ENCODE measurements at regions not wholly inside any gene's neighbourhood (a gene's known extent, or its start where the extent isn't known, plus 50 kb on each side); places are given as distances from the start of the nearest gene placed in this dataset.

GRCh38 chr3:127458696-127459604 lies 131.6 kb downstream of the TPRA1 start:
- peak in 1 of 14 donors; percentile 7 for DNase-seq

- no peak for DNase-seq
Observed at GRCh38 chr3:127457546-127458145, 132.9 kb downstream of the TPRA1 start.

GRCh38 chr3:127457094-127457475 lies 133.4 kb downstream of the TPRA1 start:
- no peak for DNase-seq

DNA sequence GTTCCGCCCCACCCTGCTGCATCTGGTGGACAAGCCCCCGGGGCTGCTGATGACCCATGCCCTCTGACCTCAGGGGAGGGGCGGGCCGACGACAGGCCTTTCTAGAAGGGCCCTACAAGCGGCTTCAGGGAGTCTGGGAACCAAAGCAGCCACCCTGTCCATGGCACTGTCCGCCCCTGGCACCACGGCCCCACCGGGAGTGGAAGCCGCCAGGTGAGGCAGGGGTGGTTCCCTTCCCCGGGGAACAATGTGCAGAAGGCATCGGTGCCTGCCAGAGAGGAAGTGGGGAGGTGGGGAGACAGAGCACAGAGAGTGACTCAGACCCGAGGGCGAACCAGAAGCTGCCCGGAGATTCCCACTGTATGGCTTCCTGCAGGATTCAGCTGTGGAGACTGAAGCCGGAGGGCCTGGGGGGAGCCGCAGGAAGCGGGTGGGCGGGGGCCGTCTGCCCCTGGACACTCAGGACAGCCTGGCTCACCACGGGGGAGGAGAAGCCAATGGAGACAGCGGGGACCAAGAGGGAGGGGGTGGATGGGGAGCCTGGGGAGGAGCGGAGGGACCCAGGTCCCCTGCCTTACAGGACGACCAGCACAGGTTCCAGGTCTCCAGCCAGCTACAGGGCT lies 134.0 kb downstream of the TPRA1 start:
- DNase-seq, result no peak

DNA sequence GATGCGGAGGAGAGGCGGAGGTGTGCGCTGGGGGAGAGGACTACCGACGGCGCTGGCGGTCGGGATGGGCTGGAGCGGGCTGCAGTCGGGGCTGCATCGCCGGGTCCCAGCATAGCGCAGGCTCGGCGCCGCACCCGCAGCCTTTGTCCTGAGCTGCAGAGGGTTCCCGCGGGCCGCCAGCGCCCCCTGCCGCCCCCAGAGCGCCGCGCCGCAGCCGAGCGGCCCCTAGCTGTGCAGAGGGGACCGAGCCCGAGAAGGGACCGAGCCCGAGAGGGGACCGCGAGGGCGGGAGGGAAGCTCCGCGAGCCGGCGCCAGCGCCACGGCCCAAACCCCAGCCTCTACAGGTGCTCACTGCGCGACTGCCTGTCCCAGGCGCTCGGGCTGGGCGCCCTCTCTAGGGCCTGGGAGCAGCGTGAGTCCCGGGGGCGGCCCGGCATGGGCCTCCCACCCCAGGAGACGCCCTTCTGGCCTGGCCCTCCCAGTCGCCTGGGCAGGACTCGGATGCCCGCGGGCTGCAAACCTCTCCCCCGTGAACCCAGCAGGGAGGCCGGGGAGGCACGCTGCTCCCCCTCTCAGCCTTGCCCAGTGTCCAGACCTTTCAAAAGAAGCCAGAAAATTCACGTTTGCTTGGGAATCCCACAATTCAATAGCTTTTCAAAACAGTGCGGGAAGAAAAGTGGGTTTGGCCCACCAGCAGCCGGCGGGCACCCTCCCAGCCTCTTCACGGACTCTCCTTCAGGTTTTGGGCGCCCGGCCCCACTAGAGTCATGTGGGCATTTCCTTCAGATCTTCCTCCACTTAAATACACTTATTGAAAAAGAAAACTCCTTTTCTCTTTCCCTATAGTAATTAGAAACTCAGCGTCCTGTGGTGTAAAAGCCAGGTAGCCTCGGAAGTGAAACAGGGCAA lies 134.7 kb downstream of the TPRA1 start:
- peak in 13 of 14 donors; percentile 22 to 84 (median 36) for DNase-seq

DNA sequence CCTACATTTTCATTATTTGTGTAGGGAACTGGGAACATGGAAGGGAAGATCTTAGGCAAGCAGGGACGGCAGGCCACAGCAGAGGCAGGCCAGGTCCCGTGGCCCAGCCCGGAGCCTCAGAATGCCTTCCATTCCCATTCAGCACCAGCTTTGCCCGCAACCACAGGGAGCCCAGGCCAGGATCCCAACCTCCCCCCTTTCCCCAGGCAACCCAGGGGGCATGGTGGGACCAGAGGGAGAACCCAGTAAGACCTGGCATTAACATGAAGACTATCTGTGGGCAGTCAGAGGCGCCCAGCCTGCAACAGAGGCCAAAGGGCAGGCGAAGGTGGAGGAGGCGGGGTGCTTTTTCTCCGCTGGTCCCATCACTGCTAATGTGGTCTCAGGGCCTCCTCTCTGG lies 135.6 kb downstream of the TPRA1 start:
- DNase-seq, result no peak

DNA sequence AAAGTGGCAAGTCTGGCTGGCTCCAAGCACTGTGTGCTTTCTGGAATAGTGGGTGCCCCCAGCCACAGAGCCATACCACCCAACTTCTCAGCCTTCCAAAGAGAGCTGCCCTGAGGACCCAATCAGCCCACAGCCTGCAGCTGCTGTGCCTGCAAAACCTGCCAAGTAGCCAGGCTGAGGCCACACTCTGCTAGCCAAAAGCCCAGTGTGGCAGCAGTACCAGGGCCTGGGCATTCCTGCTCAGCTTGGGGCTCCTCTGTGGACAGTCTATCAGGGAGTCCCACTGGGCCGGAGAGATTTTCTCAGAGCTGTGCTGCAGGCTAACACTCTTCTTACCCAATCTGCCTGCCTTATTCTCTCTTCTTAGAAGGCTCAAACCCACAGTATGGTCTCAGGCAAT lies 136.5 kb downstream of the TPRA1 start:
- no peak for DNase-seq

DNA sequence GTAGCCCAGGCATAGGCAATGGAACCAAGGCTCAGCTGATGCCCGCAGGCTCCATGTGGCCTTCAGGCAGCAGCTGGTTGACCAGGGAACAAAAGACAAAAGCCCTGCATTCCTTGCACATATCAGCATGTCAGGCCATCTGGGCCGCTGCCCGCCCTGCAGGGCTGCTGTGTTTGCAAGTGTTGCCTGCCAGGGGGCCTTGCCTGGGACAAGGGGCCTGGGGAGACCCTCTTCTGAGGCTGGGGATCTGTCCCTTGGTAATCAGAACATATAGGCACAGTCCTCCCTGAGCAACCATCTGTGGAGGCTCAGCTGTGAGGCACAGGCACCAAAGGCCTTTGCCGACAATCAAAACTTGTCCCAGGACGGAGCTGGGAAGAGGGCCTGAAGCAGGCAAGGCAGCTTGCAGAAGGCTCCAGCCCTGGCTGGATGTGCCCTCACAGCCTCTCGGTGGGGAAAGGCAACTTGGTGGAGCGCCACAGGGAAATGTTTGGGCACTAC lies 138.2 kb downstream of the TPRA1 start:
- DNase-seq, result peak in 1 of 14 donors; percentile 4

- DNase-seq, result no peak
Observed at GRCh38 chr3:127451321-127451720, 139.2 kb downstream of the TPRA1 start.

DNA sequence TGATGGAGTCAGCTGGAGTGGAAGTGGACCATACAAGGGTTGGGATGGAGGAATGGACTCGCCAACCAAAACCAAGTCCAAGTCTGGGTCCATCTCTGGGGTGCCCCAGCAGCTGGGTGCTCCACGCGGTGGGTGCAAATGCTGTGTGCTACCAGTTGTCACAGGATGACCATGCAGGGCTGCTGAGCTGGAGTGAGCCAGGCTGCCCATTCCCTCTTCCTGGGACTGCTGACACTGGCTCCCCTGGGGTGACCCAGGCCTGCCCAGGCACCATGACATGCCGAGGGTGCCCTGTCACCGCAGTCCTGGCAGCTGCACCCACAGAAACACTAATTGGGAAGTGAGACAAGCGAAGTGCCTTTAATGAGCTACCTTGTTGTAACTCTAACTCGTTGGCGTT lies 140.2 kb downstream of the TPRA1 start:
- no peak for DNase-seq

DNA sequence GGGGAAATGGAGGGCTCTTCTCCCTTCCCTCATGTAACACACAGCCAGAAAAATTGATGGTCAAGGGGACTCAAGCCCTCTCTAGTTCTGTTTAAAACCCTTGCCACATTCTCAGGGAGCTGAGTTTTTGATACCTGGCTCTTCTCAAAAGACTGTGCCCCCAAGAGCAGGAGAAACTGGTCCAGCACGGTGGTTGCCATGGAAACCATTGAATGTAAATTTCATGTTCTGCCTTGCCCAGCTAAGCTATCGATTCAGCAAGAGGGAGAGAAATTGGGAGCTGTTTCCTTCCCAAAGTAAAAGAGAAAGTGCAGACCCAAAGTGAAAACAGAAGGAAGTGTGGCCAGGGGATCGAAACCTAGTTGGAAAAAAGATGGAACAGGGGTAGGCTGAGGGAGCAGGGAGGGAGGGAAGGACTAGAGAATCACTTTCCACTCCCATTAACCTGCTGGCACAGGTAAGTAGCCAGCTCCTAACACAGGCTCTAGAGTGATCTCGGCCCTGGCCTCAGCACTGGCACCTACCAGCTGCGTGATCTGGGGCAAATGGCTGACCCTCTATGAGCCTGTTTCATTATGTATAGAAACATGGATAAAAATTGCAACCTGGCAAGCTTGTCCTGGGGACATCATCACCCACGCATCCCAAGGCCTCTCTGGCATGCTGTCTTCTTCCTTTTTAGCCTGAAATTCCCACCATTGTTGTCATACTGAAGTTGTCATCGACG lies 140.9 kb downstream of the TPRA1 start:
- no peak for DNase-seq

- DNase-seq, result no peak
Observed at GRCh38 chr3:127448671-127449070, 141.9 kb downstream of the TPRA1 start.

DNA sequence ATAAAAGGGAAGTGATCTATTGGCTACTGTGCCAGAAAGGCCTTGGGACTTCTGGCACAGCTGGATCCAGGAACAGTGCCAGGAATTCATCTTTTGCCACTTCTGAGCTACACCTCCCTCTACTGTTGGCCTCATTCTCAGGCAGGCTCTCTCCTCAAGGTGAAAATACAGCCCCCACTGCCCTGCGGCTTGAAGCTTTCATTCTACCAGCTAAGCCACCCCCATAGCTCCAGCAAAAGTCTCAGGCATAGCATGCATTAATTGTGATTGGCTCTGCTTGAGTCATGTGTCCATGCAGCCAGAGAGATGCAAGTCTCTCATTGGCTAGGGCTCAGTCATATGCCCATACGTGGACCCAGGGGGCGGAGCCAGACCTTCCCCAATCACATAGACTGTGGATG lies 142.4 kb downstream of the TPRA1 start:
- no peak for DNase-seq

GRCh38 chr3:127446756-127447155 lies 143.8 kb downstream of the TPRA1 start:
- no peak for DNase-seq

- DNase-seq, result no peak
Observed at GRCh38 chr3:127445581-127446343, 144.8 kb downstream of the TPRA1 start.

DNA sequence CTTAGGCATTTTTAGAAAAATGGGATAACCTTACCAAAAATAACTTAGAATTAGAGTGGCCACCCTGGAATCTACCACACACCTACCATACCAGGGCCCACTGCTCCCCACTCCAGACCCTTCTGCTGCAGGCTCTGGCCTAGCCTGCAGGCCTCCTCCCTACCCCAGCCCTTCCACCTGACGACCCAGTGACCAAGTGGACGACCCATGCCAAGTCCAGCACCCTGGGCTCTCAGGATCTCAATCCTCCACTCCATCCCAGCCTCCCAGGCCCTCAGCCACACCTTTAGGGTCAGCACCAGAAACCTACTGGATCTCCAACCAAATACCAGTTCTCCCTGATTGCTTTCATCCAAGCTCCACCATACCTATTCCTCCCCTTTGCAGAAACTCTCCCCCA lies 145.8 kb downstream of the TPRA1 start:
- DNase-seq, result no peak

DNA sequence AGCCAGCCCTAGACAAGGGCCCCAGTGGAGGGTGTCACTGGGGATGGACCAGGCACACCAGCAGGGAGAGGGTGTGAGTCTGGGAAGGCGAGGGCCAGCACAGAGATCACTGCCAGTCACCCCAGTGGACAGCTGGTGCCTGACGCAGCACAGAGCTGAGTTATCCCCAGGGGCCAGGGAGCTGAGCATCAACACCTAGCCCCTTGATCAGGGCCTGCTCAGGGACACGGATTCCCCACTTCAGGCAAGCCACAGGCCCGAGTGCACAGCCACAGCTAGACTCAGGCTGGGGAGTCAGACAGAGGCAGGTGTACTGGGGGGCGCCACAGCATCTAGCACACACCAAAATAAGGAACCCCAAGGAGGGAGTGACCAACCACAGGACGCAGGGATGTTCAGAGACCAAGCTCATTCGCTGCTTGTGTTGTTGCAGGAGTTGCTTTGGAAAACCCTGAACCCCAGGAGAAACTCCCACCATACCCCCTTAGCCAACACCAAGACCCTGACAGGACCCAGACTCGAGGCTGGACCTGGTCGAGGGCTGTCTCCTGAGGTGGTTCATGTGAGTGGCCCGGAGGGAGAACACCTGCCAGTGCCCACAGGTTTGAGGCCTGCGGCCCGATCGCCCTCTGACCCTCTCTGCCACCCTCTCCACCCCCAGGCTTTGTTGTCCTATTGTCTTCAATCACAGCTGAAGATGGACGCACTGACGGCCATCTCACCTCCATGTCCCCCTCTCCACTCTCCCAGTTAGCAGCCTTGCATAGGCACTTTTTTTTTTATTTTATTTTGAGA lies 146.8 kb downstream of the TPRA1 start:
- no peak for DNase-seq

GRCh38 chr3:127442506-127442905 lies 148.0 kb downstream of the TPRA1 start:
- DNase-seq, result no peak

- DNase-seq, result no peak
Observed at GRCh38 chr3:127441764-127442163, 148.8 kb downstream of the TPRA1 start.

GRCh38 chr3:127440384-127440783 lies 150.1 kb downstream of the TPRA1 start:
- no peak for DNase-seq
